Nephron (organoid): ENCODE measurements at regions not wholly inside any gene's neighbourhood (a gene's known extent, or its start where the extent isn't known, plus 50 kb on each side); places are given as distances from the start of the nearest gene placed in this dataset.

Source experiments
- H3K27ac Mint-ChIP-seq, 3 experiments: 2 replicates each; pipeline ENCODE4 v1.8.0; 2020; ENCODE audit warnings: mixed read lengths in 3 of 3, mild to moderate bottlenecking in 2 of 3, moderate library complexity in 1 of 3
- H3K27me3 Mint-ChIP-seq: 2 replicates; pipeline ENCODE4 v1.8.0; 2021; ENCODE audit warnings: low read depth, mild to moderate bottlenecking, moderate library complexity, mixed read lengths
- H3K36me3 Mint-ChIP-seq: 2 replicates; pipeline ENCODE4 v1.8.0; 2020; ENCODE audit warnings: low read depth, mixed read lengths
- H3K4me1 Mint-ChIP-seq: 2 replicates; pipeline ENCODE4 v1.8.0; 2020; ENCODE audit warnings: mixed read lengths
- H3K4me3 Mint-ChIP-seq, 3 experiments: 2 replicates each; pipeline ENCODE4 v1.8.0; 2020; ENCODE audit warnings: mild to moderate bottlenecking in 3 of 3, mixed read lengths in 3 of 3, moderate library complexity in 2 of 3
- H3K9me3 Mint-ChIP-seq: 2 replicates; pipeline ENCODE4 v1.8.0; 2020; ENCODE audit warnings: mixed read lengths
- CTCF ChIP-seq, 3 experiments: fragments of 200-600 bp; sonication (generic); IDR thresholded peaks; one replicate each; pipeline ENCODE4 v1.5.0; 2021; ENCODE audit warnings: antibody characterized with exemption in 3 of 3; ENCODE audit not compliant: unreplicated experiment in 3 of 3

- peaks cover 37% of the 10 kb centered on the region for H3K4me1 Mint-ChIP-seq
- H3K36me3 Mint-ChIP-seq: no peaks in the 10 kb centered on the region
- no peak overlapping the region for H3K4me3 Mint-ChIP-seq
- peaks cover 6% of the 10 kb centered on the region for H3K27me3 Mint-ChIP-seq
- peak overlapping the region; percentile 58 to 80 (median 62) for H3K27ac Mint-ChIP-seq
- no peak for TF ChIP-seq CTCF (IDR thresholded peaks at IDR 0.05; ENCODE audit: unreplicated experiment in 3 of 3)
- no peaks in the 10 kb centered on the region for H3K9me3 Mint-ChIP-seq
Observed at GRCh38 chr9:105141146-105141975, 103.1 kb upstream of the SLC44A1 start.

GRCh38 chr9:105141976-105142250 is 102.5 kb upstream of the SLC44A1 start:
- H3K4me3 Mint-ChIP-seq: no peak overlapping the region
- no peaks in the 10 kb centered on the region for H3K36me3 Mint-ChIP-seq
- no peaks in the 10 kb centered on the region for H3K9me3 Mint-ChIP-seq
- no peak for TF ChIP-seq CTCF (IDR thresholded peaks at IDR 0.05; ENCODE audit: unreplicated experiment in 3 of 3)
- peak overlapping the region; percentile 58 to 80 (median 62) for H3K27ac Mint-ChIP-seq
- peaks cover 39% of the 10 kb centered on the region for H3K4me1 Mint-ChIP-seq
- peaks cover 6% of the 10 kb centered on the region for H3K27me3 Mint-ChIP-seq

- no peak for TF ChIP-seq CTCF (IDR thresholded peaks at IDR 0.05; ENCODE audit: unreplicated experiment in 3 of 3)
- Mint-ChIP-seq H3K9me3 (no peaks in the 10 kb centered on the region), H3K4me1 (peaks cover 39% of the 10 kb centered on the region), H3K4me3 (no peak overlapping the region), H3K36me3 (no peaks in the 10 kb centered on the region), H3K27ac (peak overlapping the region; percentile 58 to 80 (median 62)), H3K27me3 (peaks cover 6% of the 10 kb centered on the region)
Observed at GRCh38 chr9:105142406-105143135, 101.9 kb upstream of the SLC44A1 start.

DNA sequence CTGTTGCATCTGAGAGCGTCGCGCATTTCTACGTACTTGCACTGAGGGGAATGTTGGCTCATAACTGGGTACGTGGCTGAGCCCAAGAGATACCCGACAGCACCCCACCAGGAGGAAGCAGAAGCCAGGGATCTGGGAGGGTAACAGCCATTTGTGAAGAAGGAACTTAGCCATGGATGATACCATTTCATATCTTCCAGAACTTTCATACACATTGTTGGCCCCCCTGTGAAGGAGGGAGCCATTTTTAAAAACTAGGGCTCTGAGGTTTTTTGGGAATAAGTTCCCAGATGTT is 101.4 kb upstream of the SLC44A1 start:
- Mint-ChIP-seq H3K9me3 (no peaks in the 10 kb centered on the region), H3K27me3 (peaks cover 4% of the 10 kb centered on the region), H3K27ac (no peak overlapping the region), H3K4me1 (peaks cover 39% of the 10 kb centered on the region), H3K36me3 (no peaks in the 10 kb centered on the region), H3K4me3 (no peak overlapping the region)
- no peak for TF ChIP-seq CTCF (IDR thresholded peaks at IDR 0.05; ENCODE audit: unreplicated experiment in 3 of 3)

- Mint-ChIP-seq H3K4me1 (peaks cover 30% of the 10 kb centered on the region), H3K4me3 (no peak overlapping the region), H3K27me3 (no peaks in the 10 kb centered on the region), H3K36me3 (no peaks in the 10 kb centered on the region), H3K9me3 (no peaks in the 10 kb centered on the region), H3K27ac (no peak overlapping the region)
- no peak for TF ChIP-seq CTCF (IDR thresholded peaks at IDR 0.05; ENCODE audit: unreplicated experiment in 3 of 3)
Observed at GRCh38 chr9:105144076-105144475, 100.4 kb upstream of the SLC44A1 start.

DNA sequence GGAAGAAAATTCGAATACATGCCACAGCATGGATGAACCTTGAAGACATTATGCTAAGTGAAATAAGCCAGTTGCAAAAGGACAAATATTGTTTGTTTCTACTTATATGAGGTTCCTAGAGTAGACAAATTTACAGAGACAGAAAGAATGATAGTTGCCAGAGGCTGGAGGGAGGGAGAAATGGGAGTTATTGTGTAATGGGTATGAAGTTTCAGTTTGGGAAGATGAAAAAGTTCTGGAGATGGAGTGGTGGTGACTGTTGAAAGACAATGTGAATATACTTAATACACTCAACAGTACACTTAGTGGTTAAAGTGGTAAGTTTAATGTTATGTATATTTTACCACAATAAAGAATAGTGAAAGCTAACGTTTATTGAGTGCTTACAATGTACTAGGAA is 99.6 kb upstream of the SLC44A1 start:
- no peak overlapping the region for H3K4me3 Mint-ChIP-seq
- no peaks in the 10 kb centered on the region for H3K9me3 Mint-ChIP-seq
- peaks cover 26% of the 10 kb centered on the region for H3K4me1 Mint-ChIP-seq
- no peaks in the 10 kb centered on the region for H3K36me3 Mint-ChIP-seq
- H3K27ac Mint-ChIP-seq: no peak overlapping the region
- H3K27me3 Mint-ChIP-seq: no peaks in the 10 kb centered on the region
- TF ChIP-seq CTCF (IDR thresholded peaks at IDR 0.05; ENCODE audit: unreplicated experiment in 3 of 3): no peak
